GM12875 (cell line): ENCODE measurements at regions not wholly inside any gene's neighbourhood (a gene's known extent, or its start where the extent isn't known, plus 50 kb on each side); places are given as distances from the start of the nearest gene placed in this dataset.

Source experiments
- H3K4me3 ChIP-seq: one replicate; pipeline ENCODE4 v1.5.1; 2011; ENCODE audit warnings: low read depth, low read length, control low read depth
- TF ChIP-seq, protein P1 (sequence below): IDR thresholded peaks from 2 replicates; pipeline ENCODE4 v1.5.1; 2011; ENCODE audit warnings: low read depth, mild to moderate bottlenecking, control low read depth, inconsistent platforms, low read length, moderate library complexity, borderline replicate concordance; ENCODE audit not compliant: insufficient read depth

DNA sequence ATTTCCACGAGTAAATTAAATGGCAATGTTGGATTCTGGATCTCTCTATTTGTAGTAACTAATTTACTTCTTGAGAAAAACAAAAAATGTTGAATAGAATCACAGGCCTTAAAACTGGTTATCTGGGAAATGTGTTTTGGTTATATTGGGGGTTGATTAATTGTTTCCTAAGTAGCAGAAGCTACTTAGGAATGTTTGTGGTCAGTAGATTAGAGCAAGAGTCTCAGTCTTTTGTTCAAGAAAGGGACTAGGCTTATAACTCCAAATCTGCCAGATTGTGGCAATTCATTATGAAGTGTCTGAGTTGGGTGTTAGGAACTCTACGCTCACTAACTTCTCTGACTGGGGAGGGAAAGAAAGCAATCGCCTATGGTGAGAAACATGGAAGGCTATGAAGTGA, 244.3 kb upstream of the PHYHIPL start:
- TF ChIP-seq, protein P1, sequence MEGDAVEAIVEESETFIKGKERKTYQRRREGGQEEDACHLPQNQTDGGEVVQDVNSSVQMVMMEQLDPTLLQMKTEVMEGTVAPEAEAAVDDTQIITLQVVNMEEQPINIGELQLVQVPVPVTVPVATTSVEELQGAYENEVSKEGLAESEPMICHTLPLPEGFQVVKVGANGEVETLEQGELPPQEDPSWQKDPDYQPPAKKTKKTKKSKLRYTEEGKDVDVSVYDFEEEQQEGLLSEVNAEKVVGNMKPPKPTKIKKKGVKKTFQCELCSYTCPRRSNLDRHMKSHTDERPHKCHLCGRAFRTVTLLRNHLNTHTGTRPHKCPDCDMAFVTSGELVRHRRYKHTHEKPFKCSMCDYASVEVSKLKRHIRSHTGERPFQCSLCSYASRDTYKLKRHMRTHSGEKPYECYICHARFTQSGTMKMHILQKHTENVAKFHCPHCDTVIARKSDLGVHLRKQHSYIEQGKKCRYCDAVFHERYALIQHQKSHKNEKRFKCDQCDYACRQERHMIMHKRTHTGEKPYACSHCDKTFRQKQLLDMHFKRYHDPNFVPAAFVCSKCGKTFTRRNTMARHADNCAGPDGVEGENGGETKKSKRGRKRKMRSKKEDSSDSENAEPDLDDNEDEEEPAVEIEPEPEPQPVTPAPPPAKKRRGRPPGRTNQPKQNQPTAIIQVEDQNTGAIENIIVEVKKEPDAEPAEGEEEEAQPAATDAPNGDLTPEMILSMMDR = no peak

DNA sequence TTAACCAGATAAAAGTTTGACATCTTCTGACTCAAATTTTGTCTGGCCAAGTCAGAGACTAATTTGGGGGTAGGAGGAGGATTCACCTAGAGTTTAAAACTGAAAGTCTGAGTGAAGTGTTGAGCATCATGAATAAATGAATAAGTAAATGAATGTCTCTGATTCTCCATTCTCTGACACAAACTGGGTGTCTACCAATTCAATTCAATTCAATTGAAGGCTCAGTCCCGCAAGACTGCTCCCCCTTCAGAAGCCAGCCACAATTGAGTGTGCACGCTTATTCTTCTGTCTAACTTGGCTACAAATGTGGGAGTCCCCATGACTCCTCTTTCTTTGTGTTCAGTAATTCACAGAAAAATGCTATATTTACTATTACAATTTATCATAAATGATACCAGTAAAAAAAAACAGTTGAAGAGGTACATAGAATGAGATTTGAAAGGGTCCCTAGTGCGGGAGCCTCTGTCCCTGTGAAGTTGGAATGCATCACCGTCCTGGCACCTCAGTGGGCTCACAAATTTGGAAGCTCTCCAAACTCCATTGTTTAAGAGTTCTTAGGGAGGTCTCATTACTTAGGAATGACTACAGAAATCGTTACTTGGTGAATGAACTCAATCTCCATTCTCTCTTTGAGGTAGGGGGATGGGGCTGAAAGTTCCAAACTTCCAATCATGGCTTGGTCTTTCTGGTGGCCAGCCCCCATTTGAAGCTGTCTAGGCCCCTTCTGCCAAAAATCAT, 243.7 kb upstream of the PHYHIPL start:
- TF ChIP-seq, protein P1 = no peak
- no peak overlapping the region for H3K4me3 ChIP-seq

More for the DNA sequence above, 244.3 kb upstream of the PHYHIPL start:
- H3K4me3 ChIP-seq = no peak overlapping the region

DNA sequence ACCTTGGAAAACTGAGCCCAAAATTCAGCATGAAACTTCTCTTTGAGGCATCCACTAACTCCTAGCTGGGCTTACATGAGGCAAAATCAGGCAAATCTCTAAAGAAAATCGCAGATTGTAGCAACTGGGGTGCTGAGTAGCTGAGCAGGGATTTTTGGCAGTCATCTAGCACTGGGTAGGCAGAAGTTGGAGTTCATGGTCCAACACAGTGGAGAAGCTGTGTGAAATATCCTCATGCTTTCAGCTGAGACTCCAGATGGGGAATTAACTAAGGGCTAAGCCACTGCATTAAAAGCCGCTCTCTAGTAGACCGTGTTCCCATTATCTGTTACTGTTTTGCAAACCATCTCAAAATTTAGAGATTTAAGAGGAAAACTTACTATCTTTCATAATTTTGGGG, 240.1 kb upstream of the PHYHIPL start:
- TF ChIP-seq, protein P1 = no peak
- no peak overlapping the region for H3K4me3 ChIP-seq

DNA sequence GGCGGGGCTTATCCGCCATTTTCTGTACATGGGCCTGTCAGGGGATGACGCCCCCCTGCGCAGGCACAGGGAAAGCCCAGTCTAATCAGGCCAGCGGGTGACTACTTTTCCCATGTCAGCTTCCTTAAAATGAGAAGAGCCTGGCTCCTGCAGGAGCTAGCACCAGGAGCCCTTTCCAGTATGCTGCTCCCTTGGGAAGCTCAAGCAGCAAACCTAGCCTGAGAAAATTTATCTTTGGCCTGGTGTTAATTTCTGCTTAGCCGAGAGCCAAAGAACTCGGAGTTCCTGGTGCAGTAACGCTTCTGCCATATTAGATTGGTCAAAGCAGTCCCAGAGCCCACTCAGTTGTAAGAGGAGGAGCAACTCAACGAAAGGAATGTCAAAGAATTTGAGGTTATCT, 239.0 kb upstream of the PHYHIPL start:
- H3K4me3 ChIP-seq = no peak overlapping the region
- TF ChIP-seq, protein P1 = no peak

DNA sequence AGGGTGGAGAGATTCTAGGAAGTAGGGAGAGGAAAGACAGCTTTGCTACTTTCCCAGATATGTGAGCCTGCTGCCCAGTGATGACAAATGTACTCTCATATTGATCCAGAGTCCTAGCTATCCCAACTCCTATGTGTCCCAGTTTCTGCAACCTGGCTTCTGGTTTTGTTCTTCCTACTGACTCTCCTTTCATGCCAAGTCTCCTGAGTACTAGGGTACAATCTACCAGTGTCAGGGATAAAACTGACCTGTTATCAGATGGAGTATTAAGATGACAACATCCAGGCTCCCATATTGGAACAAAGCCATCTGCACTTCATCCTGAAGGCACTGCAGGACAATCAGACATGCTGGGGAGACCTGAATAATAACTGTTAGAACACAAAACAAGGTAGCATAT, 233.7 kb upstream of the PHYHIPL start:
- H3K4me3 ChIP-seq = no peak overlapping the region
- TF ChIP-seq, protein P1 = no peak

DNA sequence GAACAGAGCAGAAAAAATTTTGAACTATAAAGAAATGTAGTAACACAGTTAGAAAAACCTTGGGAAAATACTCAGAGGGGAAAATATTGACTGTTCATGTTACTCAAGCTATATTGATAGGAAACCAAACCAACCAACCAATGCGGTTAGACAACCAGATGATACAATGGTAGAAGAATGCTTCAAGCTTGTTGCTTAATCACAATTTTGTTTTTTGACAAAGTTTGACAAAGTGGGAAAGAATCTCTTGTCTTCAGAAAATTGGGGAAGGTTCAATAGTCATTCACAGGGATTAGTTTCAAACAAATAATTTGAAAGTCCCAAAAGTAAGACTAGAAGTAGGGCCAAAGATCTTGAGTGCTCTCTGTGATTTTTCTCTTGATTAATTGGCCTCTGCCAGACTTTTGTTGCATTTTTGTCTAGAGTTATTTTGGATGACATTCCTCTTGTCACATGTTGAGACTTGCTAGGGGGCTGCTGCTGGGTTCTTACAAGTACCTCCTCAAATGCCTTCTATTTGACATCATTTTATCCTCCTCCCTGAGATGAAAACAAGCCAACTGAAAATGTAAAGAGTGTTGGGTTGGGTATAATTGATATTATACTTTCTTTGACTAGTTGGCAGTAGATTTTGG, 233.1 kb upstream of the PHYHIPL start:
- H3K4me3 ChIP-seq = no peak overlapping the region
- TF ChIP-seq, protein P1 = no peak

DNA sequence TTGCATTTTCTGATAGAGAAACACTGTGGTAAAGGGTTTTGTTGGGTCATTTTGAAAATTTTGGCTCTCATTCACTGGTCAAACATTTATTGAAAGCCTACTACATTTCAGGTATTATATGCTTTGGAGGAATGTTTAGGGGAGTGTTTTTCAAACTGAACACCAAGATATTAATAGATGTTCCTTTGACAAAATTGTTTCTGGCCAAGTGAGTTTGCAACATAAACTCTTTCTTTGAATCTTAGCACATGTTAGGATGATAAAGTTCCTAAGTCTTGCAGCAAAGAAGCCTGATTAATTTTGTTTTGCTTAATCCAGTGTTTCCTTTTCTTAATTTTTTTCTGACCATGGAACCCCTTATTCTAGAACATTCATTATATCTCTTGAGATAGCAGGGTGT, 232.5 kb upstream of the PHYHIPL start:
- TF ChIP-seq, protein P1 = no peak
- no peak overlapping the region for H3K4me3 ChIP-seq
